Ovary (tissue), 7 donors: ENCODE measurements at regions not wholly inside any gene's neighbourhood (a gene's known extent, or its start where the extent isn't known, plus 50 kb on each side); places are given as distances from the start of the nearest gene placed in this dataset.

ENCODE experiments used
- DNase-seq, 5 donors: peaks; one replicate each; pipeline ENCODE4 v3.0.0-alpha.2; 2019 to 2020
- H3K27ac ChIP-seq, 2 donors: fragments of 200-600 bp; one replicate each; pipeline versions ENCODE4 v1.5.1 to v1.8.0; 2019 to 2022
- H3K27me3 ChIP-seq: fragments of 200-600 bp; one replicate; pipeline ENCODE4 v1.8.0; 2022
- H3K36me3 ChIP-seq: fragments of 200-600 bp; sonication (generic); one replicate; pipeline ENCODE4 v1.5.1; 2019
- H3K4me1 ChIP-seq: one replicate; pipeline ENCODE4 v1.8.1; 2013; ENCODE audit warnings: mild to moderate bottlenecking, moderate library complexity; ENCODE audit not compliant: insufficient read depth
- H3K4me3 ChIP-seq: fragments of 200-600 bp; sonication (generic); one replicate; pipeline ENCODE4 v1.5.1; 2017
- H3K9me3 ChIP-seq, 2 donors: fragments of 200-600 bp in 1 of 2; sonication (generic) in 1 of 2; one replicate each; pipeline versions ENCODE4 v1.5.1 to v1.8.1; 2013 to 2019; ENCODE audit warnings: mild to moderate bottlenecking in 1 of 2, moderate library complexity in 1 of 2
- EP300 ChIP-seq: sonication (generic); formaldehyde crosslinking; IDR thresholded peaks from one replicate; pipeline ENCODE4 v1.6.1; 2017; ENCODE audit warnings: antibody characterized with exemption
- POLR2A ChIP-seq: fragments of 450-650 bp; IDR thresholded peaks from one replicate; pipeline ENCODE4 v1.6.1; 2017; ENCODE audit warnings: antibody characterized with exemption, mild to moderate bottlenecking, moderate library complexity
- WGBS, 3 donors: extraction: QIAGEN DNeasy Blood & Tissue Kit in 1 of 3; methylation state at CpG; one replicate each; pipeline versions ENCODE4 v1.1.5 to v1.1.7; 2013 to 2017; 5-methylcytosine and 5-hydroxymethylcytosine counted together
- intact Hi-C, 4 donors: fragments of 100-400 bp; cut with DNase I; formaldehyde crosslinking; loops; one replicate each; pipeline versions ENCODE4 v1.11.0 to v1.15.1; 2022 to 2023
- TF ChIP-seq, protein P1 (sequence below), 3 donors: fragments of 450-650 bp in 2 of 3; fragments of 200-600 bp in 1 of 3; IDR thresholded peaks; one replicate each; pipeline versions ENCODE4 v1.5.1 to v1.8.0; 2016 to 2022; ENCODE audit warnings: antibody characterized with exemption in 3 of 3, mild to moderate bottlenecking in 1 of 3
- donor health status: DM: no; HTN: no; CAD: no; lungs with moderate emphysema.
- donor health status: DM: no; HTN: no; CAD: no.
- donor health status: Bipolar disorder and iron deficiency.
- donor health status: DM: no; HTN: no; CAD: no.
- donor health status: DM: yes; HTN: yes; CAD: no.

DNA sequence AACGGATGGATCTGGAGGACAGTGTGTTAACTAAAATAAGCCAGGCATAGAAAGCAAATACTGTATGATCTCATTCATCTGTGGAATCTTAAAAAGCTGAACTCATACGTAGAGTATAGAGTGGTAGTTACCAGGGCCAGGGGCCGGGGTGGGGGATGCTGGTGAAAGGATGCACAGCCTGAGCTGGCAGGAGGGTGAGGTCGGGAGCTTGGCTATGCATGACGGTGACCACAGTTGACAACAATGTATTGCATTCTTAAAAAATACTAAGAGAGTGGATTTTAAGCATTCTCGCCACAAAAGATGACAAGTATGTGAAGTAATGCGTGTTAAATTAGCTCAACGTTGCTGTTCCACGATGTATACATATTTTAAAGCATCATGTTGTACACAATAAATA, 351.3 kb downstream of the TMEM121 start:
- intact Hi-C loops = no loop called here
- H3K36me3 ChIP-seq = no peaks in the 10 kb centered on the region
- H3K27me3 ChIP-seq = no peaks in the 10 kb centered on the region
- no peaks in the 10 kb centered on the region for H3K4me1 ChIP-seq
- 80 to 86% (median 83%) methylated on average over 9 of the region's 9 CpGs for WGBS, 3 donors
- no peak overlapping the region for H3K27ac ChIP-seq
- TF ChIP-seq, protein P1, sequence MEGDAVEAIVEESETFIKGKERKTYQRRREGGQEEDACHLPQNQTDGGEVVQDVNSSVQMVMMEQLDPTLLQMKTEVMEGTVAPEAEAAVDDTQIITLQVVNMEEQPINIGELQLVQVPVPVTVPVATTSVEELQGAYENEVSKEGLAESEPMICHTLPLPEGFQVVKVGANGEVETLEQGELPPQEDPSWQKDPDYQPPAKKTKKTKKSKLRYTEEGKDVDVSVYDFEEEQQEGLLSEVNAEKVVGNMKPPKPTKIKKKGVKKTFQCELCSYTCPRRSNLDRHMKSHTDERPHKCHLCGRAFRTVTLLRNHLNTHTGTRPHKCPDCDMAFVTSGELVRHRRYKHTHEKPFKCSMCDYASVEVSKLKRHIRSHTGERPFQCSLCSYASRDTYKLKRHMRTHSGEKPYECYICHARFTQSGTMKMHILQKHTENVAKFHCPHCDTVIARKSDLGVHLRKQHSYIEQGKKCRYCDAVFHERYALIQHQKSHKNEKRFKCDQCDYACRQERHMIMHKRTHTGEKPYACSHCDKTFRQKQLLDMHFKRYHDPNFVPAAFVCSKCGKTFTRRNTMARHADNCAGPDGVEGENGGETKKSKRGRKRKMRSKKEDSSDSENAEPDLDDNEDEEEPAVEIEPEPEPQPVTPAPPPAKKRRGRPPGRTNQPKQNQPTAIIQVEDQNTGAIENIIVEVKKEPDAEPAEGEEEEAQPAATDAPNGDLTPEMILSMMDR (IDR thresholded peaks at IDR 0.05) = no peak
- TF ChIP-seq EP300 = no peak
- no peak for TF ChIP-seq POLR2A
- DNase-seq = peak in 2 of 5 donors; percentile 2 to 4
- H3K9me3 ChIP-seq = no peaks in the 10 kb centered on the region
- no peak overlapping the region for H3K4me3 ChIP-seq

DNA sequence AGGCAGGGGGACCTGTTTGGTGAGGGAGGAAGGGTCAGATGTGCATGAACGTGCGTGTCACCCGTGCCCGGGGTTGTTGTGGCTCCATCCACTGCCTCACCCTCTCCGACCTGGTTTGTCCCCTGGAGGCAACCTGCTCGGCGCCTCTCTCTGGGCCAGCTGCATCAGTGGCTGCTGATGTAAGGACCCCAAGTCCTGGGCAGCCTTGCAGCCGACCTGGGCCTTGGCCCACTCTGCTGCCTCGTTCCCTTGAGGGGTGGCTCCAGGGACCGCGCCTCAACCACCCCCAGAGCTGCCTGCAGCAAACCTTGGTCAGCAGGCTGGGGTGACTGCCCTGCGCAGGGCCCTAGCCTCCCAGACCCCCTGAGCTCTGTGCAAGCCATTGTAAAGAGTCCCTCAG, 351.7 kb downstream of the TMEM121 start:
- 84 to 90% (median 85%) methylated on average over 12 of the region's 12 CpGs for WGBS, 3 donors
- peak in 2 of 5 donors; percentile 3 to 13 for DNase-seq
- Histone ChIP-seq H3K4me1 (no peaks in the 10 kb centered on the region), H3K27me3 (no peaks in the 10 kb centered on the region), H3K9me3 (no peaks in the 10 kb centered on the region), H3K27ac (no peak overlapping the region), H3K36me3 (no peaks in the 10 kb centered on the region), H3K4me3 (no peak overlapping the region)
- no peak for TF ChIP-seq POLR2A
- TF ChIP-seq EP300 = no peak
- TF ChIP-seq, protein P1 (IDR thresholded peaks at IDR 0.05) = no peak
- intact Hi-C loops = no loop called here

DNA sequence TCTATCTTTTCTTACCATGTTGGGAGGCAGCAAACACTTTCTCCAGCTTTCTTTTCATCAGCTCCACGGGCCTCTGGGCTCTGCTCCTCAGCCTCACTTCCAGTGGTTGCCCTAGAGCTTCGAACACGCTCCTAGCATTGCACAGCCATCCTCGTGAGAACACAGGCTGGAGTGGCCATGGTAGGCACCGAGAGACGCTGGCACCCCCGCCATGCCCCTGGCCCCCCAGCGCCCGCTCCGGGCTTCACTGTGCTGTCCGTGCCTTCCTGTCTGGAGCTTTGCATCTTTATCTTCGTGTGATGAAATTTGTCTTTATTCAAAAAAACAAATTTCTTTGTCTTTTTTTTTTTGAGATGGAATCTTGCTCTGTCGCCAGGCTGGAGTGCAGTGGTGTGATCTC, 352.2 kb downstream of the TMEM121 start:
- DNase-seq = peak in 2 of 5 donors; percentile 4
- no peaks in the 10 kb centered on the region for H3K36me3 ChIP-seq
- intact Hi-C loops = no loop called here
- no peak overlapping the region for H3K4me3 ChIP-seq
- no peaks in the 10 kb centered on the region for H3K9me3 ChIP-seq
- WGBS, 3 donors = 85 to 88% (median 87%) methylated on average over 13 of the region's 13 CpGs
- no peak overlapping the region for H3K27ac ChIP-seq
- TF ChIP-seq POLR2A (no peak), EP300 (no peak)
- TF ChIP-seq, protein P1 (IDR thresholded peaks at IDR 0.05) = no peak
- H3K4me1 ChIP-seq = no peaks in the 10 kb centered on the region
- no peaks in the 10 kb centered on the region for H3K27me3 ChIP-seq

DNA sequence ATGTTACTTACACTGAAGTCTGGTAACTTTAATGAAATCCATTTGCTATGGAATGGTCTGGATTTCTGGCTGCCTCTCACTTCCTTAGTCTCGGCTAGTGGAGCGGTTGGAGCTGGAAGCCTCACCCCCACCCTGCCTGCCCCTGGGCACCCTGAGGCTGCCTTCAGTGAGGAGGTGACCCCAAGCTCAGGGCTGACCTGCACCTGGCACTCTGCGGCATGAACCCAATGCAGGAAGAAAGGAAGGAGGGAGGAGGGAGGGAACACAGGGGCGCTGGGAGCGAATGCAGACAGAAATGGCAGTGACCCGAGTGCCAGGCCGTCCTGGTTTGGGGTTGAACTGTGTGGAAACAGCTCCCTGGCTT, 353.1 kb downstream of the TMEM121 start:
- intact Hi-C loops = no loop called here
- peak in 1 of 5 donors; percentile 3 for DNase-seq
- Histone ChIP-seq H3K27me3 (no peaks in the 10 kb centered on the region), H3K4me1 (no peaks in the 10 kb centered on the region), H3K9me3 (no peaks in the 10 kb centered on the region), H3K27ac (no peak overlapping the region), H3K36me3 (no peaks in the 10 kb centered on the region), H3K4me3 (no peak overlapping the region)
- TF ChIP-seq POLR2A (no peak), EP300 (no peak)
- TF ChIP-seq, protein P1 (IDR thresholded peaks at IDR 0.05) = no peak
- 73 to 86% (median 86%) methylated on average over 7 of the region's 7 CpGs for WGBS, 3 donors
